ENCODE measurements at regions not wholly inside any gene's neighbourhood (a gene's known extent, or its start where the extent isn't known, plus 50 kb on each side); places are given as distances from the start of the nearest gene placed in this dataset.

- no peaks in the 10 kb centered on the region for H3K4me1 ChIP-seq
- H3K27ac ChIP-seq: no peak overlapping the region
- H3K4me3 ChIP-seq: no peak overlapping the region
- H3K36me3 ChIP-seq: no peaks in the 10 kb centered on the region
- TF ChIP-seq POLR2A (IDR thresholded peaks at IDR 0.05) (no peak), CTCF (IDR thresholded peaks at IDR 0.05) (no peak)
- H3K27me3 ChIP-seq: no peaks in the 10 kb centered on the region
- intact Hi-C loops (cut with DNase I; ENCODE audit: low total_unique reads): no loop called here
- H3K9me3 ChIP-seq: no peaks in the 10 kb centered on the region
- DNase-seq: no peak
These were observed 581.2 kb upstream of the MGMT start for GRCh38 chr10:128885573-128886555.

- TF ChIP-seq CTCF (IDR thresholded peaks at IDR 0.05) (no peak), POLR2A (IDR thresholded peaks at IDR 0.05) (no peak)
- no peaks in the 10 kb centered on the region for H3K4me1 ChIP-seq
- no peak overlapping the region for H3K4me3 ChIP-seq
- H3K27me3 ChIP-seq: no peaks in the 10 kb centered on the region
- intact Hi-C loops (cut with DNase I; ENCODE audit: low total_unique reads): no loop called here
- DNase-seq: no peak
- no peaks in the 10 kb centered on the region for H3K9me3 ChIP-seq
- no peaks in the 10 kb centered on the region for H3K36me3 ChIP-seq
- no peak overlapping the region for H3K27ac ChIP-seq
These were observed 579.2 kb upstream of the MGMT start for GRCh38 chr10:128887856-128888255.

- no peak for DNase-seq
- intact Hi-C loops (cut with DNase I; ENCODE audit: low total_unique reads): no loop called here
- Histone ChIP-seq H3K4me1 (no peaks in the 10 kb centered on the region), H3K36me3 (no peaks in the 10 kb centered on the region), H3K4me3 (no peak overlapping the region), H3K9me3 (no peaks in the 10 kb centered on the region), H3K27me3 (no peaks in the 10 kb centered on the region), H3K27ac (no peak overlapping the region)
- TF ChIP-seq CTCF (IDR thresholded peaks at IDR 0.05): no peak
- no peak for TF ChIP-seq POLR2A (IDR thresholded peaks at IDR 0.05)
These were observed 575.0 kb upstream of the MGMT start for GRCh38 chr10:128892005-128892404.

- no peak overlapping the region for H3K27ac ChIP-seq
- H3K4me3 ChIP-seq: no peak overlapping the region
- TF ChIP-seq POLR2A (IDR thresholded peaks at IDR 0.05) (no peak), CTCF (IDR thresholded peaks at IDR 0.05) (no peak)
- no peaks in the 10 kb centered on the region for H3K36me3 ChIP-seq
- DNase-seq: no peak
- no peaks in the 10 kb centered on the region for H3K9me3 ChIP-seq
- H3K27me3 ChIP-seq: no peaks in the 10 kb centered on the region
- intact Hi-C loops (cut with DNase I; ENCODE audit: low total_unique reads): no loop called here
- no peaks in the 10 kb centered on the region for H3K4me1 ChIP-seq
These were observed 572.4 kb upstream of the MGMT start for GRCh38 chr10:128894641-128895040.

GRCh38 chr10:128895473-128895872, 571.6 kb upstream of the MGMT start:
- Histone ChIP-seq H3K27me3 (no peaks in the 10 kb centered on the region), H3K36me3 (no peaks in the 10 kb centered on the region), H3K27ac (no peak overlapping the region), H3K4me1 (no peaks in the 10 kb centered on the region), H3K4me3 (no peak overlapping the region), H3K9me3 (no peaks in the 10 kb centered on the region)
- intact Hi-C loops (cut with DNase I; ENCODE audit: low total_unique reads): no loop called here
- DNase-seq: no peak
- TF ChIP-seq POLR2A (IDR thresholded peaks at IDR 0.05) (no peak), CTCF (IDR thresholded peaks at IDR 0.05) (no peak)

All from uterus (tissue), 3 donors.